ENCODE measurements at regions not wholly inside any gene's neighbourhood (a gene's known extent, or its start where the extent isn't known, plus 50 kb on each side); places are given as distances from the start of the nearest gene placed in this dataset.

DNA sequence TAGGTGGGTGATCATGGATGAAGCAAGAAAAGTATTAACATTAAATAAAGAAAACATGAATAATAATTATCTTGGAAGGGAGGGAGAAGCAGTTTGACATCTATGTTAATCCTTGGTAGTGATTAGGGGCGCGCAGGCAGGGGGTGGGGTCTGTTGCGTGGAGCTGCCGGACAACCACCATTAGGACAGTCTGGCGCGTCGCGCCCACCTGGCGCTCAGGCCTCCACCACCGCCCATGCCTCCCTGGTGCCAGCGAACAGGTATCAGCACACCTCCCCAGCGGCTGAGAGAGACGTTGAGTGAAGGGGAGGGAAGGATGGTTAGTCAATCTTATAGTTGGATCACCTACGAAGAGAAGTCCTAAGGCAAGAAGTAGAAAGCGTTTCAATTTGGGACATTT lies 94.2 kb upstream of the CDK1 start:
- Histone ChIP-seq H3K27ac (no peak overlapping the region), H3K36me3 (no peaks in the 10 kb centered on the region), H3K4me1 (no peaks in the 10 kb centered on the region), H3K9me3 (peaks cover 0 to 9% (median 0%) of the 10 kb centered on the region in 8 donors), H3K4me3 (no peak overlapping the region), H3K27me3 (replicated peaks in 1 of 7) (no peaks in the 10 kb centered on the region)
- WGBS, 5 donors, result 87 to 94% (median 90%) methylated on average over 15 of the region's 15 CpGs
- intact Hi-C loops (cut with DNase I; ENCODE audit: low total_unique reads), result no loop called here
- TF ChIP-seq POLR2AphosphoS5 (IDR thresholded peaks at IDR 0.05), result no peak
- TF ChIP-seq POLR2A (IDR thresholded peaks at IDR 0.05), result no peak
- TF ChIP-seq, protein P1, sequence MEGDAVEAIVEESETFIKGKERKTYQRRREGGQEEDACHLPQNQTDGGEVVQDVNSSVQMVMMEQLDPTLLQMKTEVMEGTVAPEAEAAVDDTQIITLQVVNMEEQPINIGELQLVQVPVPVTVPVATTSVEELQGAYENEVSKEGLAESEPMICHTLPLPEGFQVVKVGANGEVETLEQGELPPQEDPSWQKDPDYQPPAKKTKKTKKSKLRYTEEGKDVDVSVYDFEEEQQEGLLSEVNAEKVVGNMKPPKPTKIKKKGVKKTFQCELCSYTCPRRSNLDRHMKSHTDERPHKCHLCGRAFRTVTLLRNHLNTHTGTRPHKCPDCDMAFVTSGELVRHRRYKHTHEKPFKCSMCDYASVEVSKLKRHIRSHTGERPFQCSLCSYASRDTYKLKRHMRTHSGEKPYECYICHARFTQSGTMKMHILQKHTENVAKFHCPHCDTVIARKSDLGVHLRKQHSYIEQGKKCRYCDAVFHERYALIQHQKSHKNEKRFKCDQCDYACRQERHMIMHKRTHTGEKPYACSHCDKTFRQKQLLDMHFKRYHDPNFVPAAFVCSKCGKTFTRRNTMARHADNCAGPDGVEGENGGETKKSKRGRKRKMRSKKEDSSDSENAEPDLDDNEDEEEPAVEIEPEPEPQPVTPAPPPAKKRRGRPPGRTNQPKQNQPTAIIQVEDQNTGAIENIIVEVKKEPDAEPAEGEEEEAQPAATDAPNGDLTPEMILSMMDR (IDR thresholded peaks at IDR 0.05 in 8 of 11, conservative IDR thresholded peaks at IDR 0.05 in 3 of 11), result no peak
- no peak for DNase-seq

DNA sequence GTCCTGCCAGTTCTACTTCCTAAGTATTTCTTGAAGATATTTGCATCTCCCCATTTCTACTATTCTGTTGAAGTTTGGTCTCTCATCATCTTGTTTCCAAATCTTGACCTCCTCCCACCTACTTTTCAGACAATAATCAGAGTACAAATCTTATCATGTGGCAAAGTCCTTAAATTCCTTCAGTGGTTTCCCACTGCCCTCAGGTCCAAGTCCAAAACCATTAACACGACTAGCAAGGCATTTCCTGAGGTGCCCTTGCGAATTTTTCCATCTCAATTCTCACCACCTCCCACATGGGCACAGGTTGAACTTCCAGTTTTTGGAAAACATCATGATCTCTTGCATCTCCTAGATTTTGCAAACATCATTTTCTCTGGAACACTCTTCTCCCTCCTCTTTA lies 97.2 kb upstream of the CDK1 start:
- Histone ChIP-seq H3K9me3 (peaks cover 0 to 6% (median 0%) of the 10 kb centered on the region in 8 donors), H3K4me1 (no peaks in the 10 kb centered on the region), H3K27ac (no peak overlapping the region), H3K27me3 (replicated peaks in 1 of 7) (no peaks in the 10 kb centered on the region), H3K36me3 (no peaks in the 10 kb centered on the region), H3K4me3 (no peak overlapping the region)
- TF ChIP-seq POLR2A (IDR thresholded peaks at IDR 0.05), result no peak
- intact Hi-C loops (cut with DNase I; ENCODE audit: low total_unique reads), result no loop called here
- DNase-seq, result no peak
- WGBS, 5 donors, result 63 to 76% (median 67%) methylated on average over 2 of the region's 2 CpGs

DNA sequence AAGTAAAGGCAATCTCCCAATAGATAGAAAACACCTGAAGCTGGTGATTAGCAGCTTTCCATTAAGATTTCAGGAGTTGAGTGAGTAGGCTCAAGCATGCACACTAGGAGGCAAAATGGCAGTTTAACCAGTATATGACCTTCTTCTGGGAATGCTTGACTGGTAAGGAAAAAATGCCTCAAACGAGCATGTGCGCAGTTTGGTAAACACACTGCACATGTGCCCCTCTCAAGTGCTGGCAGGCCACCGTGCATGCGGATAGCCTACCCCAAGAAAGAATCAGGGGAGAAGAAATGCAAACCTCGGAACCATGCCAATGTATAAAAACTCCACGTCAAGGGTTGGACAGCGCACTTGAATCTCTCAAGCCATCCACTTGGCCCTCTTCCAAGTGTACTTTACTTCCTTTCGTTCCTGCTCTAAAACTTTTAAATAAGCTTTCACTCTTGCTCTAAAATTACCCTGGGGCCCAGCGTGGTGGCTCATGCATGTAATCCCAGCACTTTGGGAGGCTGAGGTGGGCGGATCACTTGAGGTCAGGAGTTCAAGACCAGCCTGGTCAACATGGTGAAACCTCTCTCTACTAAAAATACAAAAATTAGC lies 98.8 kb upstream of the CDK1 start:
- H3K27ac ChIP-seq, result no peak overlapping the region
- H3K27me3 ChIP-seq (replicated peaks in 1 of 7), result no peaks in the 10 kb centered on the region
- H3K4me1 ChIP-seq, result no peaks in the 10 kb centered on the region
- intact Hi-C loops (cut with DNase I; ENCODE audit: low total_unique reads), result no loop called here
- peaks cover 0 to 6% (median 0%) of the 10 kb centered on the region in 8 donors for H3K9me3 ChIP-seq
- H3K36me3 ChIP-seq, result no peaks in the 10 kb centered on the region
- no peak for DNase-seq
- WGBS, 5 donors, result 79 to 90% (median 86%) methylated on average over 10 of the region's 10 CpGs
- no peak overlapping the region for H3K4me3 ChIP-seq
- TF ChIP-seq, protein P1 (IDR thresholded peaks at IDR 0.05 in 8 of 11, conservative IDR thresholded peaks at IDR 0.05 in 3 of 11), result no peak
- TF ChIP-seq POLR2A (IDR thresholded peaks at IDR 0.05), result no peak
- no peak for TF ChIP-seq POLR2AphosphoS5 (IDR thresholded peaks at IDR 0.05)

DNA sequence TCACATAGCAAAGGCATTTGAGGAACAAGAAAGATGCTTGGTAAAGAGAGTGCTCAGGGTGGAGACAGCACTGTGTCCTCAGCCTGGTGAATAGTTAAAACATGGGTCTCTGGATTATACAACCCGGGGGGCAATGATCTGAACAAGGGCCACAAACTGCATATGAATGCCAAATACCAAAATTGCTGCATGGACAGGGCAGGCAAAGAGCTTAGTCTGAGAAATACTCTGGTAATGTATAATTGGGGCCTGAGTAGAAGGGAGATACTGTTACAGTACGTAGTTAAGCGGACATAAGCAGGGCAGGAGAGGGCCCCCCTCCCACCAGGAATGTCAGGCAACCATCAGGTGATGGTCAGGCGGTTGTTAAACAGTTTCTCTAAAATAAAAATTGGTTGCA lies 99.3 kb upstream of the CDK1 start:
- H3K9me3 ChIP-seq, result peaks cover 0 to 9% (median 0%) of the 10 kb centered on the region in 8 donors
- no peaks in the 10 kb centered on the region for H3K36me3 ChIP-seq
- no peak for DNase-seq
- TF ChIP-seq, protein P1 (IDR thresholded peaks at IDR 0.05 in 8 of 11, conservative IDR thresholded peaks at IDR 0.05 in 3 of 11), result no peak
- TF ChIP-seq POLR2A (IDR thresholded peaks at IDR 0.05) (no peak), POLR2AphosphoS5 (IDR thresholded peaks at IDR 0.05) (no peak)
- H3K27me3 ChIP-seq (replicated peaks in 1 of 7), result no peaks in the 10 kb centered on the region
- H3K4me1 ChIP-seq, result no peaks in the 10 kb centered on the region
- no peak overlapping the region for H3K27ac ChIP-seq
- 80 to 92% (median 84%) methylated on average over 4 of the region's 4 CpGs for WGBS, 5 donors
- intact Hi-C loops (cut with DNase I; ENCODE audit: low total_unique reads), result no loop called here
- H3K4me3 ChIP-seq, result no peak overlapping the region

Data from spleen (tissue), 11 donors.